Nucleus accumbens (tissue), 56 donors: ENCODE measurements at regions not wholly inside any gene's neighbourhood (a gene's known extent, or its start where the extent isn't known, plus 50 kb on each side); places are given as distances from the start of the nearest gene placed in this dataset.
"Not testable (repeated sequence)": the region's sequence is repeated elsewhere in the genome, so short reads cannot be mapped to it uniquely, and the experiment has no call there.

Experiments used
- DNase-seq, 56 donors: peaks; one replicate each; lab custom pipeline; 2025; lab: John Stamatoyannopoulos, UW

- no peak for DNase-seq
These were observed 62.0 kb upstream of the ST3GAL6 start for GRCh38 chr3:98701071-98701675.

GRCh38 chr3:98702166-98702565 lies 61.0 kb upstream of the ST3GAL6 start:
- DNase-seq, result no peak

GRCh38 chr3:98705212-98705611 lies 57.9 kb upstream of the ST3GAL6 start:
- no peak for DNase-seq

GRCh38 chr3:98705694-98706093 lies 57.4 kb upstream of the ST3GAL6 start:
- DNase-seq, result no peak

- DNase-seq, result not testable (repeated sequence)
These were observed 54.5 kb upstream of the ST3GAL6 start for GRCh38 chr3:98708681-98709080.

- DNase-seq, result no peak
These were observed 53.7 kb upstream of the ST3GAL6 start for GRCh38 chr3:98709441-98709840.

GRCh38 chr3:98710067-98710659 lies 53.0 kb upstream of the ST3GAL6 start:
- DNase-seq, result no peak

- no peak for DNase-seq
These were observed 51.7 kb upstream of the ST3GAL6 start for GRCh38 chr3:98711426-98711825.

- DNase-seq, result no peak
These were observed 50.4 kb upstream of the ST3GAL6 start for GRCh38 chr3:98712726-98713125.

- not testable (repeated sequence) for DNase-seq
These were observed 49.8 kb upstream of the ST3GAL6 start for GRCh38 chr3:98713332-98713731.
